Lower leg skin (tissue), 3 donors: ENCODE measurements at regions not wholly inside any gene's neighbourhood (a gene's known extent, or its start where the extent isn't known, plus 50 kb on each side); places are given as distances from the start of the nearest gene placed in this dataset.

Experiments used
- CTCF ChIP-seq, 3 donors: fragments of 450-650 bp; IDR thresholded peaks; one replicate each; pipeline ENCODE4 v1.5.1; 2016; ENCODE audit warnings: antibody characterized with exemption in 3 of 3, mild to moderate bottlenecking in 3 of 3, moderate library complexity in 2 of 3
- POLR2A ChIP-seq, 2 donors: fragments of 450-650 bp; IDR thresholded peaks; one replicate each; pipeline ENCODE4 v1.6.1; 2016 to 2017; ENCODE audit warnings: antibody characterized with exemption in 2 of 2, mild to moderate bottlenecking in 1 of 2, moderate library complexity in 1 of 2

DNA sequence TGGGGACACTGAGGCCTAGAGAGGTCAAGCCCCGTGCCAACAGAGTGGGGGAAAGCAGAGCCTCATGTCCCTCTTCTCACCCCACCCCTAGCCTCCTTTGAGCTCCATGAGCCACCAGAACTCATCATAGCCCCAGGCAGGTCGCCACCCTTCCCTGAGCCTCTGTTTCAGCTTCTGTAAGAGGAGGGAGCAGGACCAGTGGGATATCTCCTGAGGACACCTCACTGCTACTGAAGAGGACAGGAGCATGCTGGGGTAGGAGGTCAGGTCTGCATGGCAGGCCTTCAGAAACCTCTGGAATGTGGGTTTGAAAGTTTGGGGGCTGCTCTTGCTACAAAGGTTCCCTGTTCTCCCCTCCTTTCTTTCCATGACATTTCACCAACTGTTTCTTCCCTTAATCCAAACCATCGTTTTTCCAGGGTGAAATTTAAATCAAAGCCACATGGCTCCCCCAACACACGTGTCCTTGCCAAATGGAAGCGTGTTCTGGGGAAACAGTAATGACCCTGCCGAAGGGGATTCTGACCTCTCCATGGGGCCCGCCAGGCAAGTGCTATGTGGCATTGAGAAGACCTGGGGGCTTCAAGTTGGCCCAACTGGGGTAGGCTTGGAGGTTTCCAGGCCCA, 88.1 kb upstream of the RUNX3 start:
- TF ChIP-seq CTCF (IDR thresholded peaks at IDR 0.05) (no peak), POLR2A (IDR thresholded peaks at IDR 0.05) (no peak)
